Suprapubic skin (tissue), 4 donors: ENCODE measurements at regions not wholly inside any gene's neighbourhood (a gene's known extent, or its start where the extent isn't known, plus 50 kb on each side); places are given as distances from the start of the nearest gene placed in this dataset.
"Not testable (repeated sequence)": the region's sequence is repeated elsewhere in the genome, so short reads cannot be mapped to it uniquely, and the experiment has no call there.

Experiments used
- DNase-seq, 2 donors: peaks; one replicate each; pipeline ENCODE4 v3.0.0-alpha.2; 2019; ENCODE audit warnings: low spot score in 2 of 2
- H3K27ac ChIP-seq: fragments of 200-600 bp; sonication (generic); one replicate; pipeline ENCODE4 v1.5.1; 2019
- H3K27me3 ChIP-seq: fragments of 200-600 bp; sonication (generic); one replicate; pipeline ENCODE4 v1.5.1; 2019
- H3K36me3 ChIP-seq: fragments of 200-600 bp; sonication (generic); one replicate; pipeline ENCODE4 v1.5.1; 2019
- H3K4me1 ChIP-seq: fragments of 200-600 bp; sonication (generic); one replicate; pipeline ENCODE4 v1.5.1; 2019
- H3K4me3 ChIP-seq: fragments of 200-600 bp; sonication (generic); one replicate; pipeline ENCODE4 v1.5.1; 2019; ENCODE audit warnings: mild to moderate bottlenecking
- H3K9me3 ChIP-seq: fragments of 200-600 bp; sonication (generic); one replicate; pipeline ENCODE4 v1.5.1; 2019
- EP300 ChIP-seq: sonication (generic); formaldehyde crosslinking; IDR thresholded peaks from one replicate; pipeline ENCODE4 v1.6.1; 2017; ENCODE audit warnings: antibody characterized with exemption
- POLR2A ChIP-seq, 2 donors: fragments of 450-650 bp; IDR thresholded peaks; one replicate each; pipeline ENCODE4 v1.6.1; 2017; ENCODE audit warnings: antibody characterized with exemption in 2 of 2, mild to moderate bottlenecking in 2 of 2, moderate library complexity in 2 of 2
- POLR2AphosphoS5 ChIP-seq, 3 donors: sonication (generic); formaldehyde crosslinking; IDR thresholded peaks; one replicate each; pipeline ENCODE4 v1.6.1; 2017; ENCODE audit warnings: antibody characterized with exemption in 3 of 3
- WGBS: methylation state at CpG from one replicate; pipeline ENCODE4 v1.1.5; 2018; 5-methylcytosine and 5-hydroxymethylcytosine counted together
- TF ChIP-seq, protein P1 (sequence below), 2 donors: fragments of 200-600 bp in 1 of 2; fragments of 450-650 bp in 1 of 2; sonication (generic) in 1 of 2; IDR thresholded peaks; one replicate each; pipeline ENCODE4 v1.5.1; 2016 to 2019; ENCODE audit warnings: antibody characterized with exemption in 2 of 2, mild to moderate bottlenecking in 1 of 2, moderate library complexity in 1 of 2

GRCh38 chr20:29306390-29307072 lies 1950.9 kb upstream of the DEFB115 start:
- no peaks in the 10 kb centered on the region for H3K36me3 ChIP-seq
- WGBS, result 67% methylated on average over 21 of the region's 21 CpGs
- no peak overlapping the region for H3K4me3 ChIP-seq
- no peak for DNase-seq
- no peaks in the 10 kb centered on the region for H3K4me1 ChIP-seq
- TF ChIP-seq EP300 (no peak), POLR2A (IDR thresholded peaks at IDR 0.05) (no peak), POLR2AphosphoS5 (IDR thresholded peaks at IDR 0.05) (no peak)
- TF ChIP-seq, protein P1, sequence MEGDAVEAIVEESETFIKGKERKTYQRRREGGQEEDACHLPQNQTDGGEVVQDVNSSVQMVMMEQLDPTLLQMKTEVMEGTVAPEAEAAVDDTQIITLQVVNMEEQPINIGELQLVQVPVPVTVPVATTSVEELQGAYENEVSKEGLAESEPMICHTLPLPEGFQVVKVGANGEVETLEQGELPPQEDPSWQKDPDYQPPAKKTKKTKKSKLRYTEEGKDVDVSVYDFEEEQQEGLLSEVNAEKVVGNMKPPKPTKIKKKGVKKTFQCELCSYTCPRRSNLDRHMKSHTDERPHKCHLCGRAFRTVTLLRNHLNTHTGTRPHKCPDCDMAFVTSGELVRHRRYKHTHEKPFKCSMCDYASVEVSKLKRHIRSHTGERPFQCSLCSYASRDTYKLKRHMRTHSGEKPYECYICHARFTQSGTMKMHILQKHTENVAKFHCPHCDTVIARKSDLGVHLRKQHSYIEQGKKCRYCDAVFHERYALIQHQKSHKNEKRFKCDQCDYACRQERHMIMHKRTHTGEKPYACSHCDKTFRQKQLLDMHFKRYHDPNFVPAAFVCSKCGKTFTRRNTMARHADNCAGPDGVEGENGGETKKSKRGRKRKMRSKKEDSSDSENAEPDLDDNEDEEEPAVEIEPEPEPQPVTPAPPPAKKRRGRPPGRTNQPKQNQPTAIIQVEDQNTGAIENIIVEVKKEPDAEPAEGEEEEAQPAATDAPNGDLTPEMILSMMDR (IDR thresholded peaks at IDR 0.05), result no peak
- H3K27me3 ChIP-seq, result no peaks in the 10 kb centered on the region
- no peak overlapping the region for H3K27ac ChIP-seq
- peaks cover 9% of the 10 kb centered on the region for H3K9me3 ChIP-seq

DNA sequence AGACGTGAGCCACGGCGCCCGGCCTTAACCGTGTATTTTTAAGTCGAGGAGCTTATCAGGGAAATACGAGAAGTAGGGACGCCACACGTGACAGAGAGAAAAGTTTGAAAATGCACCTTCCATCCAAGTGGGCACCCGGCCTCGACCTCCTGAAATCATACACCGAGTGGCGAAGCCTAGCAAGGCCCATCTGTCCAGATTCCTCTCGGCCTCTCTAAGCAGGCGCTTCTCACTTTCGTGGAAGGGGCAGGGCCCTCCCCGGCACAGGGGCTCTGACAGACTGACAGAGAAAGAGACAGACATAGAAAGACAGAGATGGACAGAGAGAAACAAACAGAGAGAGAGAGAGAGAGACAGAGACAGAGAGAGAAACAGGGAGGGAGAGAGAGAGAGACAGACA lies 1950.0 kb upstream of the DEFB115 start:
- 91% methylated on average over 14 of the region's 17 CpGs for WGBS
- not testable (repeated sequence) for H3K27ac ChIP-seq, DNase-seq, H3K4me1 ChIP-seq, H3K4me3 ChIP-seq, H3K27me3 ChIP-seq, H3K36me3 ChIP-seq, H3K9me3 ChIP-seq

GRCh38 chr20:29308956-29309355 lies 1948.5 kb upstream of the DEFB115 start:
- H3K4me1 ChIP-seq, DNase-seq, H3K27me3 ChIP-seq, H3K27ac ChIP-seq, H3K36me3 ChIP-seq, H3K9me3 ChIP-seq, H3K4me3 ChIP-seq: not testable (repeated sequence)

DNA sequence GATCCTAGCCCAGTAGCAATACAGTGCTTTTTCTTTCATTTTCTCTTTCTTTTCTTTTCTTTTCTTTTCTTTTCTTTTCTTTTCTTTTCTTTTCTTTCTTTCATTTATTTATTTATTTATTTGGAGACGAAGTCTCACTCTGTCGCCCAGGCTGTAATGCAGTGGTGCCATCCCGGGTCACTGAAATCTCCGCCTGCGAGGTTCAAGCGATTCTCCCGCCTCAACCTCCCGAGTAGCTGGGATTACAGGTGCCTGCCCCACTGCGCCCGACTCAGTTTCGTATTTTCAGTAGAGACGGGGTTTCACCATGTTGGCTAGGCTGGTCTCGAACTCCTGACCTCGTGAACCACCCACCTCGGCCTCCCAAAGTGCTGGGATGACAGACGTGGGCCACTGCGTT lies 1948.0 kb upstream of the DEFB115 start:
- not testable (repeated sequence) for H3K9me3 ChIP-seq, H3K27ac ChIP-seq, H3K4me3 ChIP-seq, H3K27me3 ChIP-seq, DNase-seq, H3K4me1 ChIP-seq, H3K36me3 ChIP-seq
- 81% methylated on average over 17 of the region's 17 CpGs for WGBS

GRCh38 chr20:29311046-29311445 lies 1946.4 kb upstream of the DEFB115 start:
- H3K4me3 ChIP-seq, H3K27me3 ChIP-seq, H3K36me3 ChIP-seq, DNase-seq, H3K27ac ChIP-seq, H3K4me1 ChIP-seq, H3K9me3 ChIP-seq: not testable (repeated sequence)
- WGBS, result 85% methylated on average over 16 of the region's 16 CpGs

GRCh38 chr20:29312679-29313078 lies 1944.8 kb upstream of the DEFB115 start:
- not testable (repeated sequence) for H3K9me3 ChIP-seq, H3K27ac ChIP-seq, H3K27me3 ChIP-seq, DNase-seq, H3K4me1 ChIP-seq, H3K36me3 ChIP-seq, H3K4me3 ChIP-seq
- 63% methylated on average over 8 of the region's 8 CpGs for WGBS

- no peak overlapping the region for H3K4me3 ChIP-seq
- H3K27ac ChIP-seq, result no peak overlapping the region
- 85% methylated on average over 13 of the region's 18 CpGs for WGBS
- no peaks in the 10 kb centered on the region for H3K36me3 ChIP-seq
- no peaks in the 10 kb centered on the region for H3K9me3 ChIP-seq
- DNase-seq, result no peak
- TF ChIP-seq POLR2A (IDR thresholded peaks at IDR 0.05), result no peak
- TF ChIP-seq, protein P1 (IDR thresholded peaks at IDR 0.05), result no peak
- no peaks in the 10 kb centered on the region for H3K4me1 ChIP-seq
- H3K27me3 ChIP-seq, result no peaks in the 10 kb centered on the region
Observed at GRCh38 chr20:29313481-29313880, 1944.0 kb upstream of the DEFB115 start.

DNA sequence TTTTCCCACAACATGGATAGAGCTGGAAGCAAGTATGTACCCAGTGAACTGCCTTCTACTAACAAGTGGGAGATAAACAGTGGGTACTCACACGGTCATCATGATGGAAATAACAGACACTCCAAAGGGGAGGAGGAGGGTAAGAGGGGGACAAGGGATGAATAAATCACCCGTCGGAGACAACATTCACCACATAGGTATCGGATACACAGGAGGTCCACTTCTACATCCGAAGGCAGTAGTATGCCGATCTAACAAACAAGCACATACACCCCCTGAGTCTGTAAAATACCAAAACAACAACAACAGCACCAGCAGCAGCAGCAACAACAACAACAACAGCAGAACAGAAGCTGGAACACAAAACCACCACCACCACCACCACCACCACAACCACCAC lies 1943.2 kb upstream of the DEFB115 start:
- TF ChIP-seq EP300 (no peak), POLR2AphosphoS5 (IDR thresholded peaks at IDR 0.05) (no peak), POLR2A (IDR thresholded peaks at IDR 0.05) (no peak)
- TF ChIP-seq, protein P1 (IDR thresholded peaks at IDR 0.05), result no peak
- Histone ChIP-seq H3K27ac (no peak overlapping the region), H3K4me1 (no peaks in the 10 kb centered on the region), H3K4me3 (no peak overlapping the region), H3K9me3 (no peaks in the 10 kb centered on the region), H3K36me3 (no peaks in the 10 kb centered on the region), H3K27me3 (peaks cover 8% of the 10 kb centered on the region)
- DNase-seq, result no peak
- 88% methylated on average over 6 of the region's 6 CpGs for WGBS
